H1 (cell line): ENCODE measurements at regions not wholly inside any gene's neighbourhood (a gene's known extent, or its start where the extent isn't known, plus 50 kb on each side); places are given as distances from the start of the nearest gene placed in this dataset.

Source experiments
- CTCF ChIA-PET: fragments of 300-600 bp; sonication (Branson Sonifier 250); formaldehyde crosslinking; loops from one replicate; lab custom pipeline; 2021; ENCODE audit not compliant: partially characterized antibody; lab: Charles Lee
- POLR2A ChIA-PET: fragments of 300-600 bp; sonication (Branson Sonifier 250); formaldehyde crosslinking; loops from one replicate; lab custom pipeline; 2021; ENCODE audit warnings: inconsistent platforms; ENCODE audit not compliant: partially characterized antibody; lab: Charles Lee
- DNase-seq, 2 experiments: peaks; one replicate each; pipeline versions ENCODE4 v3.0.0 to v3.0.0-alpha.2; 2010 to 2022; ENCODE audit warnings: low spot score in 2 of 2, low read depth in 1 of 2, mixed read lengths in 1 of 2
- FAIRE-seq: peaks from 2 replicates; lab custom pipeline; 2011; peaks lifted over from hg19 to GRCh38; lab: Jason Lieb, UNC
- H2AFZ ChIP-seq: 2 replicates; pipeline ENCODE4 v1.8.1; 2012; ENCODE audit warnings: low read length, inconsistent platforms
- H2AK5ac ChIP-seq: 2 replicates; pipeline ENCODE4 v1.6.1; 2013; ENCODE audit warnings: low read depth, low read length
- H2BK120ac ChIP-seq: replicated peaks from 2 replicates; pipeline ENCODE3; 2013; ENCODE audit warnings: low read depth, low read length, inconsistent platforms
- H2BK12ac ChIP-seq: 2 replicates; pipeline ENCODE4 v1.6.1; 2013; ENCODE audit warnings: low read depth, low read length
- H2BK15ac ChIP-seq: 2 replicates; pipeline ENCODE4 v1.6.1; 2013; ENCODE audit warnings: low read length
- H2BK20ac ChIP-seq: 2 replicates; pipeline ENCODE4 v1.6.1; 2013; ENCODE audit warnings: low read length
- H2BK5ac ChIP-seq: 2 replicates; pipeline ENCODE4 v1.6.1; 2013; ENCODE audit warnings: low read depth, low read length
- H3K14ac ChIP-seq: 2 replicates; pipeline ENCODE4 v1.6.1; 2013; ENCODE audit warnings: inconsistent platforms; ENCODE audit not compliant: insufficient read length
- H3K18ac ChIP-seq: 2 replicates; pipeline ENCODE4 v1.6.1; 2013; ENCODE audit warnings: low read length; ENCODE audit errors: extremely low read depth
- H3K23ac ChIP-seq: 2 replicates; pipeline ENCODE4 v1.6.1; 2013; ENCODE audit warnings: inconsistent platforms; ENCODE audit not compliant: insufficient read length
- H3K23me2 ChIP-seq: 2 replicates; pipeline ENCODE4 v1.6.1; 2013; ENCODE audit warnings: low read depth, low read length
- H3K27ac ChIP-seq: 2 replicates; pipeline ENCODE4 v1.6.1; 2011; ENCODE audit warnings: low read depth, low read length, inconsistent platforms
- H3K27me3 ChIP-seq, 4 experiments: replicated peaks in 1 of 4; 1 replicate in 1 of 4; 2 replicates in 3 of 4; pipeline versions ENCODE4 v1.6.1 to v1.8.1; 2011 to 2013; ENCODE audit warnings: low read length in 3 of 4, mild to moderate bottlenecking in 3 of 4, inconsistent platforms in 2 of 4, mixed read lengths in 2 of 4, moderate library complexity in 1 of 4; ENCODE audit not compliant: control insufficient read depth in 3 of 4, insufficient read depth in 3 of 4; ENCODE audit errors: extremely low read depth in 1 of 4
- H3K36me3 ChIP-seq, 4 experiments: 2 replicates each; pipeline versions ENCODE4 v1.6.1 to v1.8.1; 2011 to 2013; ENCODE audit warnings: mild to moderate bottlenecking in 4 of 4, low read length in 3 of 4, moderate library complexity in 2 of 4, control low read depth in 1 of 4, inconsistent platforms in 1 of 4; ENCODE audit not compliant: insufficient read depth in 4 of 4, control insufficient read depth in 2 of 4
- H3K4ac ChIP-seq: replicated peaks from 2 replicates; pipeline ENCODE3; 2013; ENCODE audit warnings: low read length, low read depth, mixed read lengths, inconsistent platforms; ENCODE audit not compliant: insufficient read length
- H3K4me1 ChIP-seq, 4 experiments: replicated peaks in 1 of 4; 1 replicate in 1 of 4; 2 replicates in 3 of 4; pipeline versions ENCODE4 v1.6.1 to v1.8.1; 2011 to 2013; ENCODE audit warnings: low read length in 3 of 4, inconsistent platforms in 2 of 4, mixed read lengths in 1 of 4; ENCODE audit not compliant: insufficient read depth in 4 of 4, control insufficient read depth in 3 of 4
- H3K4me2 ChIP-seq, 2 experiments: 2 replicates each; pipeline versions ENCODE4 v1.6.1 to v1.8.1; 2011 to 2013; ENCODE audit warnings: low read depth in 2 of 2, low read length in 2 of 2, control low read depth in 1 of 2, inconsistent platforms in 1 of 2, mild to moderate bottlenecking in 1 of 2; ENCODE audit not compliant: insufficient read depth in 1 of 2
- H3K4me3 ChIP-seq, 4 experiments: fragments of 200-600, 300-600 bp in 1 of 4; sonication (generic), shearing (Covaris generic), sonication (Bioruptor Twin) in 1 of 4; 2 replicates each; pipeline versions ENCODE4 v1.5.1 to v1.8.1; 2011 to 2016; ENCODE audit warnings: low read length in 4 of 4, low read depth in 3 of 4, control low read depth in 2 of 4, inconsistent platforms in 2 of 4, mild to moderate bottlenecking in 2 of 4, mixed read lengths in 1 of 4, moderate library complexity in 1 of 4; ENCODE audit not compliant: insufficient read depth in 2 of 4; ENCODE audit errors: extremely low read depth in 1 of 4
- H3K56ac ChIP-seq: replicated peaks from 2 replicates; pipeline ENCODE3; 2013; ENCODE audit warnings: low read depth, mild to moderate bottlenecking, mixed read lengths, low read length, inconsistent platforms; ENCODE audit not compliant: insufficient read length
- H3K79me1 ChIP-seq: 2 replicates; pipeline ENCODE4 v1.6.1; 2013; ENCODE audit warnings: low read depth, low read length, control low read depth
- H3K79me2 ChIP-seq, 2 experiments: 2 replicates each; pipeline versions ENCODE4 v1.6.1 to v1.8.1; 2012 to 2013; ENCODE audit warnings: low read length in 2 of 2, mild to moderate bottlenecking in 2 of 2, inconsistent platforms in 1 of 2; ENCODE audit not compliant: insufficient read depth in 2 of 2, control insufficient read depth in 1 of 2
- H3K9ac ChIP-seq, 4 experiments: replicated peaks in 1 of 4; 1 replicate in 1 of 4; 2 replicates in 3 of 4; pipeline versions ENCODE4 v1.6.1 to v1.8.1; 2011 to 2013; ENCODE audit warnings: low read depth in 3 of 4, low read length in 3 of 4, control low read depth in 2 of 4, mild to moderate bottlenecking in 2 of 4, moderate library complexity in 2 of 4, inconsistent platforms in 1 of 4; ENCODE audit errors: extremely low read depth in 1 of 4
- H3K9me3 ChIP-seq, 2 experiments: 2 replicates each; pipeline versions ENCODE4 v1.6.1 to v1.8.1; 2012 to 2013; ENCODE audit warnings: mild to moderate bottlenecking in 2 of 2, moderate library complexity in 2 of 2, control low read depth in 1 of 2, inconsistent platforms in 1 of 2, low read depth in 1 of 2, low read length in 1 of 2, mixed read lengths in 1 of 2; ENCODE audit not compliant: insufficient read depth in 2 of 2
- H4K20me1 ChIP-seq, 2 experiments: replicated peaks in 1 of 2; 2 replicates each; pipeline versions ENCODE3 to v1.8.1; 2011 to 2013; ENCODE audit warnings: inconsistent platforms in 2 of 2, low read length in 2 of 2, mild to moderate bottlenecking in 1 of 2; ENCODE audit not compliant: insufficient read depth in 2 of 2, control insufficient read depth in 1 of 2
- H4K5ac ChIP-seq: 2 replicates; pipeline ENCODE4 v1.6.1; 2013; ENCODE audit warnings: low read length, low read depth, mixed read lengths, inconsistent platforms; ENCODE audit not compliant: insufficient read length
- H4K8ac ChIP-seq: 2 replicates; pipeline ENCODE4 v1.8.0; 2013; ENCODE audit warnings: mild to moderate bottlenecking, moderate library complexity, low read length, inconsistent platforms; ENCODE audit not compliant: insufficient read depth; ENCODE audit errors: extremely low read depth
- H4K91ac ChIP-seq: replicated peaks from 2 replicates; pipeline ENCODE3; 2013; ENCODE audit warnings: low read length, mixed read lengths, inconsistent platforms; ENCODE audit not compliant: insufficient read length
- FOSL1 ChIP-seq: IDR thresholded peaks from 2 replicates; pipeline ENCODE4 v1.6.1; 2011; ENCODE audit warnings: mild to moderate bottlenecking, low read depth, low read length, moderate library complexity; ENCODE audit not compliant: insufficient read depth
- NANOG ChIP-seq: IDR thresholded peaks from 2 replicates; pipeline ENCODE4 v1.6.1; 2011; ENCODE audit warnings: low read length, low read depth, mild to moderate bottlenecking, inconsistent platforms; ENCODE audit not compliant: insufficient read depth, poor library complexity, severe bottlenecking
- SIN3A ChIP-seq, 2 experiments: IDR thresholded peaks in 1 of 2; conservative IDR thresholded peaks in 1 of 2; 2 replicates each; pipeline ENCODE4 v1.6.1; 2011 to 2012; ENCODE audit warnings: low read length in 2 of 2, improper control_type of control experiment in 1 of 2, low read depth in 1 of 2, mild to moderate bottlenecking in 1 of 2
- SP2 ChIP-seq: IDR thresholded peaks from 2 replicates; pipeline ENCODE4 v1.6.1; 2012; ENCODE audit warnings: mild to moderate bottlenecking, low read length, inconsistent platforms
- WGBS, 2 experiments: shearing (Covaris generic) in 1 of 2; methylation state at CpG; one replicate each; pipeline versions ENCODE4 v1.1.6 to v1.1.7; 2013 to 2015; ENCODE audit warnings: low lambda C conversion rate in 2 of 2, mixed read lengths in 2 of 2, inconsistent platforms in 1 of 2, low coverage in 1 of 2, missing lambda C conversion rate in 1 of 2; ENCODE audit not compliant: insufficient replicate concordance in 2 of 2, insufficient coverage in 1 of 2, insufficient read length in 1 of 2; ENCODE audit errors: extremely low coverage in 1 of 2, missing lambda C conversion rate in 1 of 2; 5-methylcytosine and 5-hydroxymethylcytosine counted together

GRCh38 chr2:166568409-166568808 is 74.4 kb upstream of the SCN7A start:
- no peak overlapping the region for H3K18ac ChIP-seq
- no peak overlapping the region for H2BK12ac ChIP-seq
- no peak overlapping the region for H2BK15ac ChIP-seq
- no peaks in the 10 kb centered on the region for H3K79me2 ChIP-seq
- H3K4ac ChIP-seq = no peak overlapping the region
- H3K4me1 ChIP-seq = peaks cover 0 to 1% (median 0%) of the 10 kb centered on the region in 4 experiments; a peak in 1 of 7 replicates
- H4K91ac ChIP-seq = no peak overlapping the region
- H2AK5ac ChIP-seq = no peak overlapping the region
- H3K27me3 ChIP-seq = peaks cover 0 to 1% (median 0%) of the 10 kb centered on the region in 4 experiments; a peak in 1 of 7 replicates
- no peak overlapping the region for H3K27ac ChIP-seq
- no peak for DNase-seq
- H2BK120ac ChIP-seq = no peak overlapping the region
- no peak overlapping the region for H2BK5ac ChIP-seq
- TF ChIP-seq FOSL1 = no peak
- TF ChIP-seq SIN3A (conservative IDR thresholded peaks at IDR 0.05 in 1 of 2, IDR thresholded peaks at IDR 0.05 in 1 of 2; ENCODE audit: low read depth in 1 of 2, low read length in 2 of 2) = no peak
- no peak for TF ChIP-seq SP2
- no peak for TF ChIP-seq NANOG
- TF ChIP-seq, all 59 proteins: peak for 0
- Histone ChIP-seq H4K20me1 (no peaks in the 10 kb centered on the region), H2AFZ (no peak overlapping the region), H2BK20ac (no peak overlapping the region), H4K5ac (no peak overlapping the region), H3K9me3 (no peaks in the 10 kb centered on the region), H3K79me1 (no peaks in the 10 kb centered on the region), H3K4me3 (no peak overlapping the region), H3K23me2 (no peaks in the 10 kb centered on the region), H3K36me3 (no peaks in the 10 kb centered on the region), H3K23ac (no peak overlapping the region), H3K14ac (no peak overlapping the region), H3K4me2 (no peak overlapping the region), H3K56ac (no peak overlapping the region), H3K9ac (no peak overlapping the region), H4K8ac (no peak overlapping the region)
- ChIA-PET CTCF (interaction anchor here (0.6 to 1.1 kb wide), 4 partner anchors 11 to 643 kb away, joined by 3 read pairs; no protein-coding TSS in a partner anchor), POLR2A (interaction anchor here (0.7 kb wide), 1 partner anchor 188 kb away, joined by 3 read pairs; no protein-coding TSS in a partner anchor)
- 91% methylated on average over 3 of the region's 3 CpGs; no CpG with 5 or more reads in 1 of the 2 experiments for WGBS, 2 experiments
- no peak for FAIRE-seq
